ENCODE measurements at regions not wholly inside any gene's neighbourhood (a gene's known extent, or its start where the extent isn't known, plus 50 kb on each side); places are given as distances from the start of the nearest gene placed in this dataset.

DNA sequence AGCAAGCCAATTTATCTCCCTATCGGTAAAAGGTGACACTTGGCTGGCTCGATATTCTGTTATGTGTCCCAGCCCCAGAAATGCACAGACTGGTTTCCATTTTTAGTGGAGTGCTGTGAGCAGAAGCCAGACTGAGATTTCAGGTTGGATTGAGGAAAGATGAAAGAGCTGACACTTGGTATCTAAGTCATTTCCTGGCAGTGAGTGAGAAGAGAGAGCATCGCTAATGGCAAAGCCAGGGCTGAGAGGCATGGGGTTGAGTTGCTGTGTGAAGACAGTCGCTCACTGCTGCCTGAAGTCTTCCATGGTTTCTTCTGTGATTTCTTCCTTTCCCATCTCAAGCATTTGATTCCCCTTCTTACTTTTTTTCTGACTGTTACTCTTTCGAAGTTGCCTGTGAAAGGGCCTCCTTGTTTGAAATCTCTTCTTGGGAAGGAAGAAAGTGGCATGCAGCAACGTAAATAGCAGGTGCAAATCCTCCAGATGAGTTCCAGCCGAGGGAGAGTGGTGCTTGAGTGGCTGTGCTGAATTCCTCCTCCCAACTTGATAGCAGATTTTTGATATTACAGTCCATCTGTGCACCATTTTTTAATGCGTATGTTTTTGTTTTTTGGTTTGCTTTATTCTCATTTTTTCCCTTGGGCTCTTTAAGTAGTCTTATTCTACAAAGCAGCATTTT is 109.2 kb upstream of the LIMCH1 start:
- Mint-ChIP-seq H3K36me3 (ENCODE audit: low read depth, unreplicated experiment) (peaks cover 19% of the 10 kb centered on the region), H3K27me3 (ENCODE audit: unreplicated experiment) (peaks cover 7% of the 10 kb centered on the region), H3K9me3 (ENCODE audit: unreplicated experiment) (no peaks in the 10 kb centered on the region), H3K4me1 (ENCODE audit: unreplicated experiment) (peaks cover 88% of the 10 kb centered on the region), H3K4me3 (ENCODE audit: unreplicated experiment) (no peak overlapping the region), H3K27ac (ENCODE audit: unreplicated experiment) (peak overlapping the region; percentile 96)
- DNase-seq (ENCODE audit: low spot score): no peak
- no peak for TF ChIP-seq CTCF (IDR thresholded peaks at IDR 0.05; ENCODE audit: unreplicated experiment)

GRCh38 chr4:41429280-41429669 is 108.7 kb upstream of the LIMCH1 start:
- H3K27ac Mint-ChIP-seq (ENCODE audit: unreplicated experiment): peak overlapping the region; percentile 96
- DNase-seq (ENCODE audit: low spot score): no peak
- no peaks in the 10 kb centered on the region for H3K9me3 Mint-ChIP-seq (ENCODE audit: unreplicated experiment)
- no peak for TF ChIP-seq CTCF (IDR thresholded peaks at IDR 0.05; ENCODE audit: unreplicated experiment)
- H3K4me3 Mint-ChIP-seq (ENCODE audit: unreplicated experiment): no peak overlapping the region
- peaks cover 84% of the 10 kb centered on the region for H3K4me1 Mint-ChIP-seq (ENCODE audit: unreplicated experiment)
- peaks cover 19% of the 10 kb centered on the region for H3K36me3 Mint-ChIP-seq (ENCODE audit: low read depth, unreplicated experiment)
- peaks cover 7% of the 10 kb centered on the region for H3K27me3 Mint-ChIP-seq (ENCODE audit: unreplicated experiment)

GRCh38 chr4:41430792-41431191 is 107.2 kb upstream of the LIMCH1 start:
- no peak overlapping the region for H3K4me3 Mint-ChIP-seq (ENCODE audit: unreplicated experiment)
- no peak for TF ChIP-seq CTCF (IDR thresholded peaks at IDR 0.05; ENCODE audit: unreplicated experiment)
- H3K4me1 Mint-ChIP-seq (ENCODE audit: unreplicated experiment): peaks cover 70% of the 10 kb centered on the region
- no peak overlapping the region for H3K27ac Mint-ChIP-seq (ENCODE audit: unreplicated experiment)
- no peak for DNase-seq (ENCODE audit: low spot score)
- H3K36me3 Mint-ChIP-seq (ENCODE audit: low read depth, unreplicated experiment): peaks cover 21% of the 10 kb centered on the region
- no peaks in the 10 kb centered on the region for H3K9me3 Mint-ChIP-seq (ENCODE audit: unreplicated experiment)
- peaks cover 7% of the 10 kb centered on the region for H3K27me3 Mint-ChIP-seq (ENCODE audit: unreplicated experiment)

GRCh38 chr4:41431276-41431675 is 106.7 kb upstream of the LIMCH1 start:
- no peaks in the 10 kb centered on the region for H3K9me3 Mint-ChIP-seq (ENCODE audit: unreplicated experiment)
- no peak for DNase-seq (ENCODE audit: low spot score)
- peaks cover 70% of the 10 kb centered on the region for H3K4me1 Mint-ChIP-seq (ENCODE audit: unreplicated experiment)
- TF ChIP-seq CTCF (IDR thresholded peaks at IDR 0.05; ENCODE audit: unreplicated experiment): no peak
- H3K27ac Mint-ChIP-seq (ENCODE audit: unreplicated experiment): no peak overlapping the region
- H3K27me3 Mint-ChIP-seq (ENCODE audit: unreplicated experiment): peaks cover 9% of the 10 kb centered on the region
- H3K36me3 Mint-ChIP-seq (ENCODE audit: low read depth, unreplicated experiment): peaks cover 23% of the 10 kb centered on the region
- H3K4me3 Mint-ChIP-seq (ENCODE audit: unreplicated experiment): no peak overlapping the region

- no peak for TF ChIP-seq CTCF (IDR thresholded peaks at IDR 0.05; ENCODE audit: unreplicated experiment)
- Mint-ChIP-seq H3K27ac (ENCODE audit: unreplicated experiment) (peak overlapping the region; percentile 95), H3K9me3 (ENCODE audit: unreplicated experiment) (no peaks in the 10 kb centered on the region), H3K27me3 (ENCODE audit: unreplicated experiment) (peaks cover 10% of the 10 kb centered on the region), H3K4me1 (ENCODE audit: unreplicated experiment) (peaks cover 70% of the 10 kb centered on the region), H3K36me3 (ENCODE audit: low read depth, unreplicated experiment) (peaks cover 25% of the 10 kb centered on the region), H3K4me3 (ENCODE audit: unreplicated experiment) (no peak overlapping the region)
- no peak for DNase-seq (ENCODE audit: low spot score)
Observed at GRCh38 chr4:41432219-41432618, 105.7 kb upstream of the LIMCH1 start.
